ENCODE measurements at regions not wholly inside any gene's neighbourhood (a gene's known extent, or its start where the extent isn't known, plus 50 kb on each side); places are given as distances from the start of the nearest gene placed in this dataset.

DNA sequence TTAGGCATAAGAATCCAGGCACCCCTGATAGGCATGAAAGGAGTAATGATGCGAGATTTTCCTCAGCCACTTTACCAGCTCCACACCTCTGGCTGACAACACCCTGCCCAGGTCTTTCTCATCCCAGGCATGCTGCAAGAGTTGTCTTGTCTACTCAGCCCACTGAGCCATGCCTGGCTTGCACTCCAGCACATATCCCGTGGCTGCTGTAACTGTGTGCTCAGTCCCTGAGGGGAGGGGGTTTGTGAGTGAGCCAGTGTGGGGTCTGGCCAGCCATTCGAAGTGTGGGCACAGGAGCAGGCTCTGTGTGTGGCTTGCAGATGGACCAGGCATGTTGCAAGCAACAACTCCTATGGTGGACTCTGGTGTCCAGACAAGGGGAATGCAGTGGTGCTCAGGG is 529.6 kb downstream of the ADGRL2 start:
- TF ChIP-seq, protein P1, sequence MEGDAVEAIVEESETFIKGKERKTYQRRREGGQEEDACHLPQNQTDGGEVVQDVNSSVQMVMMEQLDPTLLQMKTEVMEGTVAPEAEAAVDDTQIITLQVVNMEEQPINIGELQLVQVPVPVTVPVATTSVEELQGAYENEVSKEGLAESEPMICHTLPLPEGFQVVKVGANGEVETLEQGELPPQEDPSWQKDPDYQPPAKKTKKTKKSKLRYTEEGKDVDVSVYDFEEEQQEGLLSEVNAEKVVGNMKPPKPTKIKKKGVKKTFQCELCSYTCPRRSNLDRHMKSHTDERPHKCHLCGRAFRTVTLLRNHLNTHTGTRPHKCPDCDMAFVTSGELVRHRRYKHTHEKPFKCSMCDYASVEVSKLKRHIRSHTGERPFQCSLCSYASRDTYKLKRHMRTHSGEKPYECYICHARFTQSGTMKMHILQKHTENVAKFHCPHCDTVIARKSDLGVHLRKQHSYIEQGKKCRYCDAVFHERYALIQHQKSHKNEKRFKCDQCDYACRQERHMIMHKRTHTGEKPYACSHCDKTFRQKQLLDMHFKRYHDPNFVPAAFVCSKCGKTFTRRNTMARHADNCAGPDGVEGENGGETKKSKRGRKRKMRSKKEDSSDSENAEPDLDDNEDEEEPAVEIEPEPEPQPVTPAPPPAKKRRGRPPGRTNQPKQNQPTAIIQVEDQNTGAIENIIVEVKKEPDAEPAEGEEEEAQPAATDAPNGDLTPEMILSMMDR (IDR thresholded peaks at IDR 0.05; ENCODE audit: low read depth, low read length): no peak
- no peak for DNase-seq (ENCODE audit: extremely low read depth, low read depth)

DNA sequence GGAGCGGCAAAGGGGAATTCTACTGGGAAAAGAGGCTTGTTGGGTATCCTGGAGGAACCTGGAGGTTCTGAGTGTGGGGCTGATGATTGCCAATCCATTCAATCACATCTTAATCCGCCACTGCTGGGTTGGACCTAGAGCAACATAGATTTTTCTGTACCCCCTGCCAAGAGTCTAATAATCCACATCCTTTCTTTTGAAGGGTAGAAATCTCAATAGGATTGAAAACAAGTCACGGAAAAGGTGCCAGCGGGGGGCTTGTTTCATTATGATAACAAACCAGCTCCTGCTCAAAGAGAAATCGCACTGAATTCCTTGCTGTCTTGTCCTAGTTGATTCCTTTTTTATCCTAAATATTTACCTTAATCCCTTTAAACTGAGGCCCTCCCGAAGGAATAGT is 528.5 kb downstream of the ADGRL2 start:
- DNase-seq (ENCODE audit: extremely low read depth, low read depth): no peak
- TF ChIP-seq, protein P1 (IDR thresholded peaks at IDR 0.05; ENCODE audit: low read depth, low read length): no peak

- TF ChIP-seq, protein P1 (IDR thresholded peaks at IDR 0.05; ENCODE audit: low read depth, low read length): no peak
- DNase-seq (ENCODE audit: extremely low read depth, low read depth): no peak
Measured at GRCh38 chr1:82323144-82323841, 522.6 kb downstream of the ADGRL2 start.

DNA sequence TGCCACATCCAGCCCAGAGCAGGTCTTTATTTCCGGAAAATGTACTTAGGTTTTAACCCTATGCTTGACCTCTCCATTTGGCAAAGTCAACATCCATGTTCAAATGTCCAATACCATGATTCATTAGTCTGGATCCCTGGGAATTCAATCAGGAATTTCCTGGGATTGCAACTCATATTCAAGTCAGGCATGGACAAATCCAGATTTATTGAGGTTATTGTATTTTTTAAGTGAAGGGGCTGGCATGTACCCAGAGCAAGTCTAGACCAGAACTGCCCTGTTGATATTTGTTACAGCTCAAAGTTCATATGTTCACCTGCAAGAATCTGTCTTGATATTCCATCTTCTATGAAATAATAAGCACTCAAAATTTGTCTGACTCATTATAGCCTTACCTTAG is 521.1 kb downstream of the ADGRL2 start:
- TF ChIP-seq, protein P1 (IDR thresholded peaks at IDR 0.05; ENCODE audit: low read depth, low read length): no peak
- no peak for DNase-seq (ENCODE audit: extremely low read depth, low read depth)

DNA sequence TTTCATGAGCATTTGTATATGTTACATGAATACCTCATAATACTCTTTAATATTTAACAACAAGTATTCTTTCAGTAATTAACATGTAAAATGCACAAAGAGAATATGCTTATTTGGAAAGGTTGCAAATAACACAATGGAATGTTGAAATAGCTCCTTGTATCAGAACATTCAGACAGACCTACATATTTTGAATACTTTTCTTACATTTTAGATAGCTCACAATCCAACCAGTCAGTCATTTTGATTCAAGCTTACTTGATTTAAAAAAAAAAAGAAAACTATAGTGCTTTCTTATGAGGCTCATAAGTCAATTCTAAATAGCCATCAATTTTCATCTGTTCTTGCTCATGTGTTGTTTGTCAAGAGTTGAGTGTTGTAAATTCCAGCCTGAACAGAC is 518.8 kb downstream of the ADGRL2 start:
- TF ChIP-seq, protein P1 (IDR thresholded peaks at IDR 0.05; ENCODE audit: low read depth, low read length): no peak
- no peak for DNase-seq (ENCODE audit: extremely low read depth, low read depth)

DNA sequence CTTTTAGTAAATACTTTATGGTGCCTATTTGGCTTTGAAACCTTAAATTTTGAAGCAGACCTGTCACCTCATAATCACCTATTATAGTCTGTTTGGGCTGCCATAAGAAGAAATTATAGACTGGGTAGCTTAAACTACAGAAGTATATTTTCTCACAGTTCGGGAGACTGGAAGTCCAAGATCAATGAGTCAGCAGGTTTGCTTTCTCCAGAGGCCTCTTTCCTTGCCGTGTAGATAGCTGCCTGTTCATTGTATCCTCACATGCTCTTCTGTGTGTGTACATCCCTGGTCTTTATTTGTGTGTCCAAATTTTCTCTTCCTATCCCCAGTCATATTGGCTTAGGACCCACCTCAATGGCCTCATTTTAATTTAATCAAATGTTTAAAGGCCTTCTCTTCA is 518.2 kb downstream of the ADGRL2 start:
- TF ChIP-seq, protein P1 (IDR thresholded peaks at IDR 0.05; ENCODE audit: low read depth, low read length): no peak
- DNase-seq (ENCODE audit: extremely low read depth, low read depth): no peak

- DNase-seq (ENCODE audit: extremely low read depth, low read depth): no peak
- TF ChIP-seq, protein P1 (IDR thresholded peaks at IDR 0.05; ENCODE audit: low read depth, low read length): no peak
Measured at GRCh38 chr1:82318265-82318664, 517.5 kb downstream of the ADGRL2 start.

All from AG09319 (cell line).